Activated CD8-positive, alpha-beta T cell treated with anti-CD3 and anti-CD28 coated beads for 36 hours (primary cell): ENCODE measurements at regions not wholly inside any gene's neighbourhood (a gene's known extent, or its start where the extent isn't known, plus 50 kb on each side); places are given as distances from the start of the nearest gene placed in this dataset.

Experiments
- ATAC-seq: fragments of 200-7000 bp; cut with Tn5 transposase; one replicate; pipeline ENCODE4 v1.10.0; 2021; ENCODE audit warnings: mild to moderate bottlenecking, moderate library complexity
- CTCF ChIA-PET: fragments of 350-600 bp; sonication (Branson Sonifier 250); formaldehyde crosslinking; loops from one replicate; lab custom pipeline; 2021; ENCODE audit warnings: antibody characterized with exemption; lab: Charles Lee
- POLR2A ChIA-PET: fragments of 350-600 bp; sonication (Branson Sonifier 250); formaldehyde crosslinking; loops from one replicate; lab custom pipeline; 2021; ENCODE audit warnings: antibody characterized with exemption; lab: Charles Lee
- DNase-seq: peaks from one replicate; pipeline ENCODE4 v3.0.0-alpha.2; 2020
- H3K27ac Mint-ChIP-seq: one replicate; pipeline ENCODE4 v1.8.0; 2021; ENCODE audit warnings: mild to moderate bottlenecking, mixed read lengths
- H3K27me3 Mint-ChIP-seq: one replicate; pipeline ENCODE4 v1.8.0; 2021; ENCODE audit warnings: mixed read lengths
- H3K36me3 Mint-ChIP-seq: one replicate; pipeline ENCODE4 v1.8.0; 2021; ENCODE audit warnings: low read depth, mixed read lengths
- H3K4me1 Mint-ChIP-seq: one replicate; pipeline ENCODE4 v1.8.0; 2021; ENCODE audit warnings: low read depth, mixed read lengths
- H3K4me3 Mint-ChIP-seq: one replicate; pipeline ENCODE4 v1.8.0; 2021; ENCODE audit warnings: mild to moderate bottlenecking, moderate library complexity, mixed read lengths
- H3K9me3 Mint-ChIP-seq: one replicate; pipeline ENCODE4 v1.8.0; 2021; ENCODE audit warnings: mixed read lengths
- CTCF ChIP-seq: fragments of 200-600 bp; IDR thresholded peaks from one replicate; pipeline ENCODE4 v1.8.0; 2022; ENCODE audit warnings: antibody characterized with exemption, mild to moderate bottlenecking
- intact Hi-C: fragments of 100-400 bp; cut with micrococcal nuclease; formaldehyde crosslinking; loops from one replicate; pipeline ENCODE4 v1.10.0; 2022

GRCh38 chr5:36367524-36367923, 65.8 kb upstream of the RANBP3L start:
- CTCF ChIA-PET, result no interaction called here
- no peak for ATAC-seq
- no peak overlapping the region for H3K4me3 Mint-ChIP-seq
- peaks cover 3% of the 10 kb centered on the region for H3K27me3 Mint-ChIP-seq
- no peak for TF ChIP-seq CTCF
- POLR2A ChIA-PET, result no interaction called here
- no peaks in the 10 kb centered on the region for H3K36me3 Mint-ChIP-seq
- H3K4me1 Mint-ChIP-seq, result no peaks in the 10 kb centered on the region
- no peak overlapping the region for H3K27ac Mint-ChIP-seq
- DNase-seq, result no peak
- intact Hi-C loops, result no loop called here
- H3K9me3 Mint-ChIP-seq, result no peaks in the 10 kb centered on the region

- POLR2A ChIA-PET, result no interaction called here
- DNase-seq (no peak), ATAC-seq (no peak)
- intact Hi-C loops, result no loop called here
- TF ChIP-seq CTCF, result no peak
- H3K9me3 Mint-ChIP-seq, result no peaks in the 10 kb centered on the region
- no peaks in the 10 kb centered on the region for H3K36me3 Mint-ChIP-seq
- CTCF ChIA-PET, result no interaction called here
- no peak overlapping the region for H3K4me3 Mint-ChIP-seq
- no peak overlapping the region for H3K27ac Mint-ChIP-seq
- H3K27me3 Mint-ChIP-seq, result peaks cover 3% of the 10 kb centered on the region
- no peaks in the 10 kb centered on the region for H3K4me1 Mint-ChIP-seq
These were observed 67.6 kb upstream of the RANBP3L start for GRCh38 chr5:36369219-36369690.

GRCh38 chr5:36370073-36370472, 68.4 kb upstream of the RANBP3L start:
- H3K27ac Mint-ChIP-seq, result no peak overlapping the region

GRCh38 chr5:36371366-36371765, 69.7 kb upstream of the RANBP3L start:
- TF ChIP-seq CTCF, result no peak
- ChIA-PET POLR2A (no interaction called here), CTCF (no interaction called here)
- DNase-seq (no peak), ATAC-seq (no peak)
- H3K36me3 Mint-ChIP-seq, result no peaks in the 10 kb centered on the region
- intact Hi-C loops, result no loop called here
- H3K27ac Mint-ChIP-seq, result no peak overlapping the region
- H3K4me1 Mint-ChIP-seq, result no peaks in the 10 kb centered on the region
- peaks cover 3% of the 10 kb centered on the region for H3K27me3 Mint-ChIP-seq
- H3K4me3 Mint-ChIP-seq, result no peak overlapping the region
- H3K9me3 Mint-ChIP-seq, result no peaks in the 10 kb centered on the region

More at GRCh38 chr5:36370073-36370472, 68.4 kb upstream of the RANBP3L start:
- peaks cover 3% of the 10 kb centered on the region for H3K27me3 Mint-ChIP-seq
- ChIA-PET POLR2A (no interaction called here), CTCF (no interaction called here)
- DNase-seq (no peak), ATAC-seq (no peak)
- H3K4me3 Mint-ChIP-seq, result no peak overlapping the region
- intact Hi-C loops, result no loop called here
- H3K9me3 Mint-ChIP-seq, result no peaks in the 10 kb centered on the region
- H3K36me3 Mint-ChIP-seq, result no peaks in the 10 kb centered on the region
- no peaks in the 10 kb centered on the region for H3K4me1 Mint-ChIP-seq
- TF ChIP-seq CTCF, result no peak

GRCh38 chr5:36373527-36374086, 71.9 kb upstream of the RANBP3L start:
- intact Hi-C loops, result no loop called here
- Mint-ChIP-seq H3K4me3 (no peak overlapping the region), H3K27ac (no peak overlapping the region), H3K9me3 (no peaks in the 10 kb centered on the region), H3K36me3 (no peaks in the 10 kb centered on the region), H3K27me3 (peaks cover 3% of the 10 kb centered on the region), H3K4me1 (no peaks in the 10 kb centered on the region)
- no peak for TF ChIP-seq CTCF
- CTCF ChIA-PET, result no interaction called here
- DNase-seq (no peak), ATAC-seq (no peak)
- POLR2A ChIA-PET, result no interaction called here
